NCI-H1092 treated with DMSO at 0.1 percent for 48 hours (cell line): ENCODE measurements at regions not wholly inside any gene's neighbourhood (a gene's known extent, or its start where the extent isn't known, plus 50 kb on each side); places are given as distances from the start of the nearest gene placed in this dataset.

Experiments used
- DNase-seq: peaks from one replicate; lab custom pipeline; 2025; lab: John Stamatoyannopoulos, UW

DNA sequence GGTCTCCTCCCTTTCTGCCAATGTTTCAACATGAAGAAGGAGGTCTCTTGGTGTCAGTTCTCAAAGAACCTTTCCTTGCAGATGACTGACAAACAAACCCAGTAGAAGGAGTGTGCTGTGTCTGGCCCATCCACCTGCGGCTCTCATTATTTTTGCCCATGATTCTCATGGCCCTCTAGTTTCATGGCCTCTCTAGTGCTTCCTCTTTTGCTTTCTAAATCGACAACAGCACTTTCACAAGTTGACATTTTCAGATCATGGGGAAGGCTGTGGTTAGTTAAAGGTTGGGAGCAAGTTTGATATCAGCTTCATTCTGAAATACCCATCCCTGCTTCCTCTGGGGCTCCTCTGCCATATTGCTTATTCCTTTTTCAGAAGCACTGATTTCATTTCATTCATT lies 805.2 kb downstream of the SLC4A3 start:
- DNase-seq = no peak

- DNase-seq = no peak
Observed at GRCh38 chr2:220433131-220433530, 805.7 kb downstream of the SLC4A3 start.

DNA sequence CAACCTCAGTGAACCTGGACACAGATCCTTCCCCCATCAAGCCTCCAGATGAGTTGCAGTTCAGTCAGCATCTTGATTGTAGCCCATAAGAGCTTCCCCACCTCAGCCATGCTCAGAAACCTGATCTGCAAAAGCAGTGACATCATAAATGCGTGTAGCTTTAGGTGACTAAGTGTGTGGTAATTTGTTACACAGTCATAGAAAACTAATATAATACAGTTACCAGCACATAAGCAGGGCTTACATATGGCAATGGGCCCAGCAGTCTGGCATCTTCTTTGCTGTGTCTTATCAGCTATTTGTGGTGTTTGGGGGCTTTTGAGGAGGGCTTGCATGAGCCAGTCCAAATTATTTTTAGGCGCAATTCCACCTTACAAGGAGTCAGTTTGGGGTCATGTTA lies 807.0 kb downstream of the SLC4A3 start:
- no peak for DNase-seq

DNA sequence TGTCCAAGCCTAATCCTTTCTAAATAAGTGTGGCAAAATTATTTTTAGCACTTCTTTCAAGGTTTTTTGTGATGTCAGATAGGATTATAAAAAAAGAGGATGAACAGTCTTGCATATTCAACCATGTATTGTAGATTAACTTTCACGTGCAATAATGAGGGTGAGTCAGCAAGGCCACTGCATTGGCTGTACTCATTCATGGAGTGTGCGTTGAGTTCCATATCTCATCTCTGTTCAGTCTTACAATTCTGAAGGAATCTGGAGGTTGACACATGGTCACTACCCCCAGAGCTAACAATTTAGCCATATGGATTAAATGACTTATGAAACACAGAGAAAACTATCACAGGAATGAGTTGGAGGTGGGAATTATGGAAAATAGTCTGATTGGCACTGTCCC lies 810.5 kb downstream of the SLC4A3 start:
- DNase-seq = no peak

- no peak for DNase-seq
Observed at GRCh38 chr2:220440731-220441130, 813.3 kb downstream of the SLC4A3 start.

GRCh38 chr2:220441404-220441803 lies 814.0 kb downstream of the SLC4A3 start:
- no peak for DNase-seq

DNA sequence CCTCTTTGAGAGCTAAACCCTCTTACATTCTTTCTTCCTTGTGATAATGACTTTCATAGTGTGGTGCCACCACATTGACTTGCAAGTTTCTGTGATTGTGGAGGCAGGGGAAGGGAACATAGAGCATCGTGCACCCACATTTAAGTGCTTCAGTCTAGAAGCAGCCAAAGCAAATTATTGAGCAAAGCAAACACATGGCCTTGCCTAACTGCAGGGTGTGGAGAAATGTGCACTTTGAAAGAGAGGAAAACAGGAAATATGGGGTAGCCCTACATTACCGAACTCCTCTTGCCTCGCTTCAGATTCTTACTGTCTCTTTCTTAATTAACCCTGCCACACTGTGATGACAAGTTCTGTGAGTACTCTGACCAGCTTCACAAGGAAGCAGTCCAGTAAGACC lies 814.6 kb downstream of the SLC4A3 start:
- no peak for DNase-seq

GRCh38 chr2:220445429-220446105 lies 818.1 kb downstream of the SLC4A3 start:
- DNase-seq = no peak

- no peak for DNase-seq
Observed at GRCh38 chr2:220446106-220446712, 818.8 kb downstream of the SLC4A3 start.

DNA sequence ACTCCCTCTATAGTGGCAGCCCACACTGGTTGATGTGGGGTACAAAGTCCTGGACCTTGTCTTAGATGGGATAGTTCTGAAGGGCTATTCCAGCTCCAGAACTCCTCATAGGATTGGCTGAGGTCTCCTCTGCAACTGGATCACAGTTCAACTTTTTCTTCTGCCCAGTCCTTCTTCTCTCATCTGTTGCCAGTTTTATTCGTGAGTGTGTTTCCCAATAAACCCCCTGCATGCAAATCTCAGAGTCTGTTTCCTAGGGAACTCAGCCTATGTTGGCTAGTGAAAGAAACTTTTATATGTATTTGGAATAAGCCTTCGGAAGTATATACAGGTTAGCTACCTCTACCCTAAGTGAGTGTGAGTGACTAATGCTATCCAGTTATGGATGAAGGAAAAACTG lies 823.4 kb downstream of the SLC4A3 start:
- DNase-seq = no peak

DNA sequence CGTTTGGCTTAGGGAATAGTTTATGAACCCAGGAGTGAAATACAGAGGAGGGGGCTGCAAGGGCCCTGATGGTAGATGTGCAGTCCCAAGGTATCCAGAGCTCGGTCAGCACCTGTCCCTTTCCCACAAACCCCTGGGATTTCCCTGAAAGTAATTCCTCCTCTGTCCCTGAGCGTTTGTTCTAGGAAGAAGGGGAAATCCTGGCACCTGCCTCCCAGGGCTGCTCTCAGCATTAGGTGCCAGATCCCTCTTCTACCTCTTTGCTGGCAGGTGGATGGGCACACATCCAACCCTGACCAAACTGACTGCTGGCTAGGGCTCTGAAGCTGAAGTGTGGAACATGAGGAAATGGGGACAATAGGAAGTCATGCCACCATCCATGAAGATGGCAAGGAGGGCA lies 824.0 kb downstream of the SLC4A3 start:
- DNase-seq = peak; percentile 3

- no peak for DNase-seq
Observed at GRCh38 chr2:220452561-220452960, 825.1 kb downstream of the SLC4A3 start.

DNA sequence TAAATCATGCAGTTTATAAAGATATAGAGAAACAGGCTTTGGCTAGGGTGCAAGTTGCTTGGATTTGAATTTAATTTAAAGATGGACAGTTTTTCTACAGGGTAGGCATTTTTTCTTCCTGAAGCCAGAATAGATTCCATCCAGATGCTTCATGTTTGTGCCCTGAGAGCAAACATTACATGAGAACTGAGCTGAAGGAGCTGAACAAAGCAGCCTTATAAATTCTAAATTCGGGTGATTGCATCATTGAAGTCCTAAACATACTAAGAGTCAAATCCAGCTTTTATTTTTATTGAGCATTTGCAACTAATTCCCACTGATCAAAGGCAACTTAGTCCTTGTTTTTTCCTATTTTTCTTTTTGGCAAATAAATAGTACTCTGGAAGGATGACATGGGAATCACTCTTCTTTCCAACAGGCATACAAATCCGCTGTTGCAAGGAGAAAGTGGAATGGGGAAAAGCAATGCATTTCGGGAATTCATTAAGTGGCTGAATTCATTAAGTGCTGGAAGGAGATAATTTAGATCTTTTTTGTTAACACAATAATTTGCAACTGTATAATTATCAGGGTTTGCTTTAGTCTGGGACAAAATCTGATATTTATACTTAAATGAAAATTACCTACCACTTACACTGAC lies 828.0 kb downstream of the SLC4A3 start:
- no peak for DNase-seq

GRCh38 chr2:220458051-220458450 lies 830.6 kb downstream of the SLC4A3 start:
- no peak for DNase-seq

- no peak for DNase-seq
Observed at GRCh38 chr2:220460257-220460985, 833.0 kb downstream of the SLC4A3 start.

- no peak for DNase-seq
Observed at GRCh38 chr2:220463876-220464275, 836.4 kb downstream of the SLC4A3 start.

DNA sequence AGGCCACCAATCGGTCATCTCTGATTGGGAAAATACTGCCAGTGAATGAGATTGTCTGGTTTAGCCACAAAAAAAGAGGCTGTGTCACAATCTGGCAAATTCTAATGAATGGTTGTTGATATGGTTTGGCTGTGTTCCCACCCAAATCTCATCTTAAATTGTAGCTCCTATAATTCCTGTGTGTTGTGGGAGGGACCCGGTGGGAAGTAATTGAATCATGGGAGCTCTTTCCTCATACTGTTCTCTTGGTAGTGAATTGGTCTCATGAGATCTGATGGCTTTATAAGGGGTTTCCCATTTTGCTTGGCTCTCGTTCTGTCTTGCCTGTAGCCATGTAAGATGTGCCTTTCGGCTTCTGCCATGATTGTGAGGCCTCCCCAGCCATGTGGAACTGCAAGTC lies 838.3 kb downstream of the SLC4A3 start:
- no peak for DNase-seq

DNA sequence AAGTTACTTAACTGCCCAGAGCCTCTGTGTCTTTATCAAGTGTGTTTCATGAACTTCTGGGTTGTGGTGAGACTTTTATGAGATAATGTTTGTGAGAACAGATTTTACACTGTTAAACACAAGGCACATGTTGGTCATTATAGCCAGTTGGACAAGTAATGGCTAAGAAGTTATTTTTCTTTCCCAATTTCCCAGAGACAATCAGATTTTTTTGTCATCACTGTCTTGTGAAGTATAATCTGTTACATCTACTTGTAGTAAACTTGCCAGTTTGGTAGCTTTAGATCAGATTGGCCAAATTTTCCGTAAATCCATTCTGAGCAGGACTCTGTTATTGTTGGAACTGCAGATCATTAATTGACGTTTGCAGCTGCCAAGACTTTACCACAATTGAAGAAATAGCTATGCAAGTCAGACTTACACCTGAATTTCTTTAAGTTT lies 838.8 kb downstream of the SLC4A3 start:
- DNase-seq = no peak

- no peak for DNase-seq
Observed at GRCh38 chr2:220469201-220469600, 841.8 kb downstream of the SLC4A3 start.

DNA sequence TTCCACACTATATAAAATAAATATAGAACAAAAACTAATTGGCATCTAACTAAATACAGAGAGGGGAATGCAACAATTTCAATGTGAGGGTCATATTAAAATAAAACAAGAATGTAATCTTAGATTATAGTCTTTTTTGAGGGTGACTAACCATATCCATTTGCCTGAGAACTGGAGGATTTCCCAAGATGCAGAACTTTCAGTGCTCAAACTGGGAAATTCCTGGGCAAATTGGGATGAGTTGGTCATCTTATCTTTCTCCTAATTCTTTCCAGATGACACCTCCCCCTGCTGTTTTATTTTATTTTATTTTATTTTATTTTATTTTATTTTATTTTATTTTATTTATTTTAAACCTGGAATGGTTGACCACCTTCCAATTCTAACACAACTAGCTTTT lies 846.2 kb downstream of the SLC4A3 start:
- no peak for DNase-seq

- no peak for DNase-seq
Observed at GRCh38 chr2:220476877-220477276, 849.4 kb downstream of the SLC4A3 start.

GRCh38 chr2:220478305-220479058 lies 851.1 kb downstream of the SLC4A3 start:
- DNase-seq = no peak
